CD4-positive, alpha-beta T cell (primary cell): ENCODE measurements at regions not wholly inside any gene's neighbourhood (a gene's known extent, or its start where the extent isn't known, plus 50 kb on each side); places are given as distances from the start of the nearest gene placed in this dataset.

Experiments
- ATAC-seq: fragments of 200-7000 bp; cut with Tn5 transposase; one replicate; pipeline ENCODE4 v1.10.0; 2022; ENCODE audit warnings: mild to moderate bottlenecking; ENCODE audit not compliant: poor library complexity
- CTCF ChIA-PET: fragments of 350-600 bp; sonication (Branson Sonifier 250); formaldehyde crosslinking; loops from one replicate; lab custom pipeline; 2021; ENCODE audit warnings: antibody characterized with exemption, inconsistent platforms; lab: Charles Lee
- POLR2A ChIA-PET: fragments of 350-600 bp; sonication (Branson Sonifier 250); formaldehyde crosslinking; loops from one replicate; lab custom pipeline; 2021; ENCODE audit warnings: antibody characterized with exemption, inconsistent platforms; lab: Charles Lee
- DNase-seq, 14 experiments: peaks; one replicate each; pipeline ENCODE4 v3.0.0-alpha.2; 2013 to 2020; ENCODE audit warnings: mixed read lengths in 2 of 14
- H3K27ac ChIP-seq, 2 donors: one replicate each; pipeline versions ENCODE4 v1.5.1 to v1.7.0; 2013; ENCODE audit warnings: low read length in 2 of 2, low read depth in 1 of 2, mild to moderate bottlenecking in 1 of 2
- H3K27me3 ChIP-seq, 2 experiments: 1 replicate in 1 of 2; 2 replicates in 1 of 2; pipeline versions ENCODE4 v1.6.1 to v1.7.0; 2013; ENCODE audit warnings: low read length in 2 of 2, control low read depth in 1 of 2, mild to moderate bottlenecking in 1 of 2, moderate library complexity in 1 of 2; ENCODE audit not compliant: insufficient read depth in 2 of 2, control insufficient read depth in 1 of 2
- H3K36me3 ChIP-seq: one replicate; pipeline ENCODE4 v1.6.1; 2013; ENCODE audit warnings: low read length, control low read depth; ENCODE audit not compliant: insufficient read depth
- H3K4me1 ChIP-seq: one replicate; pipeline ENCODE4 v1.6.1; 2013; ENCODE audit warnings: low read length, control low read depth; ENCODE audit not compliant: insufficient read depth
- H3K4me3 ChIP-seq: one replicate; pipeline ENCODE4 v1.5.1; 2013; ENCODE audit warnings: mild to moderate bottlenecking, low read length, moderate library complexity
- H3K9me3 ChIP-seq, 2 experiments: 1 replicate in 1 of 2; 2 replicates in 1 of 2; pipeline versions ENCODE4 v1.6.1 to v1.7.0; 2013; ENCODE audit warnings: low read length in 2 of 2, mild to moderate bottlenecking in 2 of 2, control low read depth in 1 of 2, moderate library complexity in 1 of 2; ENCODE audit not compliant: control insufficient read depth in 1 of 2, insufficient read depth in 1 of 2
- H3K27ac Mint-ChIP-seq: one replicate; pipeline ENCODE4 v1.8.0; 2020; ENCODE audit warnings: mixed read lengths
- H3K27me3 Mint-ChIP-seq: one replicate; pipeline ENCODE4 v1.8.0; 2021; ENCODE audit warnings: mixed read lengths
- H3K36me3 Mint-ChIP-seq: one replicate; pipeline ENCODE4 v1.8.0; 2021; ENCODE audit warnings: low read depth, mixed read lengths
- H3K4me1 Mint-ChIP-seq: one replicate; pipeline ENCODE4 v1.8.0; 2021; ENCODE audit warnings: low read depth, mixed read lengths
- H3K4me3 Mint-ChIP-seq: one replicate; pipeline ENCODE4 v1.8.0; 2020; ENCODE audit warnings: mild to moderate bottlenecking, mixed read lengths
- H3K9me3 Mint-ChIP-seq: one replicate; pipeline ENCODE4 v1.8.0; 2020; ENCODE audit warnings: mixed read lengths
- intact Hi-C, 2 experiments: fragments of 100-400 bp; cut with DNase I in 1 of 2; cut with micrococcal nuclease in 1 of 2; formaldehyde crosslinking; loops; one replicate each; pipeline versions ENCODE4 v1.15.1 to v1.9.0; 2023 to 2025; cut with DNase I, micrococcal nuclease
- TF ChIP-seq, protein P1 (sequence below): fragments of 200-600 bp; IDR thresholded peaks from one replicate; pipeline ENCODE4 v1.8.0; 2022; ENCODE audit warnings: antibody characterized with exemption, mild to moderate bottlenecking

DNA sequence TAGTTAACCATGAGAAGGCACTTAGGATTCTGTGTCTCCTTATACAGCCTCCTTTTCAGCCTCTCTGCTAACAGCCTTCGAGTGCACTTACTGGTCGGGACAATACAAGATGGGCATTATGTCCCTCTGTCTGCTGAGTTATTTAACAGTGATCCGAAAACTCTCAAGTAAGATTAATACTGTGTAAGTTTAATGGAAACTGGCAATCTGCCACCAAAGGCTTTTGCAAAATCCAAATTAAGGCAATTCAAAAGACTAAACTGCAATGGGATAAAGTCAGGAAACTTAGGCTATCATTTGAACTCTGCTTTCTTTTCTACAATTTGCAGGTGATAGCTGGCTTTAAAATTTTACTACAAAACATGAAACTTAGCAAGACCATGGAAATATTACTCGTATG lies 477.8 kb downstream of the TFEC start:
- Histone ChIP-seq H3K9me3 (no peaks in the 10 kb centered on the region), H3K4me3 (no peak overlapping the region), H3K4me1 (no peaks in the 10 kb centered on the region), H3K27me3 (no peaks in the 10 kb centered on the region), H3K27ac (no peak overlapping the region), H3K36me3 (no peaks in the 10 kb centered on the region)
- DNase-seq (no peak), ATAC-seq (no peak)
- intact Hi-C loops, result no loop called here
- no peak overlapping the region for H3K4me3 Mint-ChIP-seq
- no peaks in the 10 kb centered on the region for H3K36me3 Mint-ChIP-seq
- ChIA-PET POLR2A (no interaction called here), CTCF (no interaction called here)
- no peaks in the 10 kb centered on the region for H3K4me1 Mint-ChIP-seq
- TF ChIP-seq, protein P1, sequence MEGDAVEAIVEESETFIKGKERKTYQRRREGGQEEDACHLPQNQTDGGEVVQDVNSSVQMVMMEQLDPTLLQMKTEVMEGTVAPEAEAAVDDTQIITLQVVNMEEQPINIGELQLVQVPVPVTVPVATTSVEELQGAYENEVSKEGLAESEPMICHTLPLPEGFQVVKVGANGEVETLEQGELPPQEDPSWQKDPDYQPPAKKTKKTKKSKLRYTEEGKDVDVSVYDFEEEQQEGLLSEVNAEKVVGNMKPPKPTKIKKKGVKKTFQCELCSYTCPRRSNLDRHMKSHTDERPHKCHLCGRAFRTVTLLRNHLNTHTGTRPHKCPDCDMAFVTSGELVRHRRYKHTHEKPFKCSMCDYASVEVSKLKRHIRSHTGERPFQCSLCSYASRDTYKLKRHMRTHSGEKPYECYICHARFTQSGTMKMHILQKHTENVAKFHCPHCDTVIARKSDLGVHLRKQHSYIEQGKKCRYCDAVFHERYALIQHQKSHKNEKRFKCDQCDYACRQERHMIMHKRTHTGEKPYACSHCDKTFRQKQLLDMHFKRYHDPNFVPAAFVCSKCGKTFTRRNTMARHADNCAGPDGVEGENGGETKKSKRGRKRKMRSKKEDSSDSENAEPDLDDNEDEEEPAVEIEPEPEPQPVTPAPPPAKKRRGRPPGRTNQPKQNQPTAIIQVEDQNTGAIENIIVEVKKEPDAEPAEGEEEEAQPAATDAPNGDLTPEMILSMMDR, result no peak
- H3K9me3 Mint-ChIP-seq, result no peaks in the 10 kb centered on the region
- no peak overlapping the region for H3K27ac Mint-ChIP-seq
- H3K27me3 Mint-ChIP-seq, result peaks cover 3% of the 10 kb centered on the region

DNA sequence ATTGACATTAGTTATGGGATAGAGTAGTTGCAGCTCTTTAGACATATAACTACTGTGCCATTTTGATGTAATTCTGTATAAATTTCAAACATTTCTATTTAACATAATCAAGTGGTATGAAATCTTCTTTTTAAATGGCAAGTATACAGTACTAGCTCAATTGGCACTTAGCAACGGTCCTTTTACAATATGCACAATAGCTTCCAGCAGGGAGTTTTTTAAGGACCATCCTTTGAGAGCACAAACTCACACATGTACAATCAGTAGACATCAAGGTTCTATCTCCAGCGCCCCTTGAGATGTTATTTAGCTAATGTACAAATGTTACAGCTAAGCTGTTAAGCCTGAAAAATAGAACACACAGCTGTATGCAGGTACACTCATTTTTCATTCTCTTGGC lies 480.7 kb downstream of the TFEC start:
- ChIA-PET CTCF (no interaction called here), POLR2A (no interaction called here)
- Mint-ChIP-seq H3K27ac (no peak overlapping the region), H3K4me1 (no peaks in the 10 kb centered on the region), H3K36me3 (no peaks in the 10 kb centered on the region), H3K4me3 (no peak overlapping the region), H3K9me3 (no peaks in the 10 kb centered on the region), H3K27me3 (peaks cover 3% of the 10 kb centered on the region)
- intact Hi-C loops, result no loop called here
- TF ChIP-seq, protein P1, result no peak
- no peak for DNase-seq
- Histone ChIP-seq H3K4me1 (no peaks in the 10 kb centered on the region), H3K27ac (no peak overlapping the region), H3K4me3 (no peak overlapping the region), H3K9me3 (no peaks in the 10 kb centered on the region), H3K36me3 (no peaks in the 10 kb centered on the region), H3K27me3 (no peaks in the 10 kb centered on the region)
- ATAC-seq, result no peak

DNA sequence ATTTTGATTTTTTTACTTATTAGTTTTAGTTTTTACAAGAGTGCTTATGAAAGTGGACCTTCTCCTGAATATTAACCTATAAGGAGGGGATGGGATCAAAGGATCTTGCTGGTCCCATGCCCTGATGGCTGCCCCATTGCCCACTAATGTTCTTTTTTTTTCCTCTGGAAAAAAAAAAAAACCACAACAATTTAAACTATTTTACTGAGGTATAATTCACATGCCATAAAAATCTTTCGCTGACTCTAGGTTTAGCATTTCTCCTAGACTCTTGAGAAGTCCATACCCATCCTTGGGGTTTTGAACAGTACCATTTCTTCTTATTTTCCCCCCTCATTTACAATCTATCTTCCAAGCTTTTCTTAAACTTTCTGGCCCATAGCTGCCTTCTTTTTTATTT lies 481.8 kb downstream of the TFEC start:
- Histone ChIP-seq H3K36me3 (no peaks in the 10 kb centered on the region), H3K4me1 (no peaks in the 10 kb centered on the region), H3K27me3 (no peaks in the 10 kb centered on the region), H3K27ac (no peak overlapping the region), H3K9me3 (no peaks in the 10 kb centered on the region), H3K4me3 (no peak overlapping the region)
- TF ChIP-seq, protein P1, result no peak
- POLR2A ChIA-PET, result no interaction called here
- Mint-ChIP-seq H3K36me3 (no peaks in the 10 kb centered on the region), H3K4me3 (no peak overlapping the region), H3K27ac (no peak overlapping the region), H3K9me3 (no peaks in the 10 kb centered on the region), H3K4me1 (no peaks in the 10 kb centered on the region), H3K27me3 (peaks cover 3% of the 10 kb centered on the region)
- ATAC-seq, result no peak
- CTCF ChIA-PET, result no interaction called here
- intact Hi-C loops, result no loop called here
- no peak for DNase-seq
